Neural progenitor cell (in vitro differentiated cells): ENCODE measurements at regions not wholly inside any gene's neighbourhood (a gene's known extent, or its start where the extent isn't known, plus 50 kb on each side); places are given as distances from the start of the nearest gene placed in this dataset.
"Not testable (repeated sequence)": the region's sequence is repeated elsewhere in the genome, so short reads cannot be mapped to it uniquely, and the experiment has no call there.

Experiments
- CTCF ChIP-seq: fragments of 200-600 bp; sonication (generic); IDR thresholded peaks from 2 replicates; pipeline ENCODE4 v1.5.1; 2017; ENCODE audit warnings: antibody characterized with exemption, mild to moderate bottlenecking
- EZH2 ChIP-seq: fragments of 200-600 bp; sonication (generic); IDR thresholded peaks from 2 replicates; pipeline ENCODE4 v1.6.1; 2017; ENCODE audit warnings: antibody characterized with exemption, mild to moderate bottlenecking, moderate library complexity
- EZH2phosphoT487 ChIP-seq: fragments of 200-600 bp; sonication (generic); IDR thresholded peaks from 2 replicates; pipeline ENCODE4 v1.6.1; 2017; ENCODE audit warnings: antibody characterized with exemption

GRCh38 chr6:53423560-53423959 lies 74.8 kb upstream of the ELOVL5 start:
- not testable (repeated sequence) for TF ChIP-seq CTCF, EZH2, EZH2phosphoT487
